ENCODE measurements at regions not wholly inside any gene's neighbourhood (a gene's known extent, or its start where the extent isn't known, plus 50 kb on each side); places are given as distances from the start of the nearest gene placed in this dataset.

DNA sequence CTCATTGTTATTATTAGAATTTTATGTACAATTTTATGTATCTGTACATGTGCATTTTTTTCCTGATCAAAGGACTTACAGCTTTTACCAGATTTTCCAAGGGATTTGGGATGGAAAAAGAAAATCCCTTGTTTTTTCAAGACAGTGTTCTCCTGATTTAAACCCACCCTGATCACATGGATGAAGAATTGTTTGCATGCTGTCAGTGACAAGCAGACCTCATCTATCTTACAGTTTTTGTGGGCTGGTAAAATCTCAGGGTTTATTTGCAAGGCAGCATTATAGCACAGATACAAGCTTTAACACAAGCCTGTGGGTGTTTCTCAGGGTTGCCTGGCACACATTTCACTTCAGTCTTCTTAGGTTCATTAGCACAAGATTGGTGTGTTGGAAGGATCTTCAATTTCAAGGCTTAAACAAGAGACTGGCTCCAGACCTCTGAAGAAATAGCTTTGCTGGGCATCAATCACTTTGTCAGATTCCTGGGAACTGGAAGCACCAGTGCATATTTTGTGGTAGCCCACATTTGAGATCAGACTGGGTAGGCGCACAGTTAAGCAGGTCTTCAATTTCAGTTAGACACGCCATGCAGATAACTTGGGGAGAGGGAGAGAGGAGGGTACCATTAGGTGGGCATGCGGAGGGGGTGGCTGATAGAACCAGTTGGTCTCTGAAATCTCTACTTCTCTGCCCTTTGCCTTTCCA lies 118.0 kb downstream of the TBX5 start:
- TF ChIP-seq, protein P1, sequence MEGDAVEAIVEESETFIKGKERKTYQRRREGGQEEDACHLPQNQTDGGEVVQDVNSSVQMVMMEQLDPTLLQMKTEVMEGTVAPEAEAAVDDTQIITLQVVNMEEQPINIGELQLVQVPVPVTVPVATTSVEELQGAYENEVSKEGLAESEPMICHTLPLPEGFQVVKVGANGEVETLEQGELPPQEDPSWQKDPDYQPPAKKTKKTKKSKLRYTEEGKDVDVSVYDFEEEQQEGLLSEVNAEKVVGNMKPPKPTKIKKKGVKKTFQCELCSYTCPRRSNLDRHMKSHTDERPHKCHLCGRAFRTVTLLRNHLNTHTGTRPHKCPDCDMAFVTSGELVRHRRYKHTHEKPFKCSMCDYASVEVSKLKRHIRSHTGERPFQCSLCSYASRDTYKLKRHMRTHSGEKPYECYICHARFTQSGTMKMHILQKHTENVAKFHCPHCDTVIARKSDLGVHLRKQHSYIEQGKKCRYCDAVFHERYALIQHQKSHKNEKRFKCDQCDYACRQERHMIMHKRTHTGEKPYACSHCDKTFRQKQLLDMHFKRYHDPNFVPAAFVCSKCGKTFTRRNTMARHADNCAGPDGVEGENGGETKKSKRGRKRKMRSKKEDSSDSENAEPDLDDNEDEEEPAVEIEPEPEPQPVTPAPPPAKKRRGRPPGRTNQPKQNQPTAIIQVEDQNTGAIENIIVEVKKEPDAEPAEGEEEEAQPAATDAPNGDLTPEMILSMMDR (IDR thresholded peaks at IDR 0.05), result no peak
- TF ChIP-seq ZFX (IDR thresholded peaks at IDR 0.05; ENCODE audit: borderline replicate concordance), result no peak
- H3K27ac ChIP-seq, result no peak overlapping the region

DNA sequence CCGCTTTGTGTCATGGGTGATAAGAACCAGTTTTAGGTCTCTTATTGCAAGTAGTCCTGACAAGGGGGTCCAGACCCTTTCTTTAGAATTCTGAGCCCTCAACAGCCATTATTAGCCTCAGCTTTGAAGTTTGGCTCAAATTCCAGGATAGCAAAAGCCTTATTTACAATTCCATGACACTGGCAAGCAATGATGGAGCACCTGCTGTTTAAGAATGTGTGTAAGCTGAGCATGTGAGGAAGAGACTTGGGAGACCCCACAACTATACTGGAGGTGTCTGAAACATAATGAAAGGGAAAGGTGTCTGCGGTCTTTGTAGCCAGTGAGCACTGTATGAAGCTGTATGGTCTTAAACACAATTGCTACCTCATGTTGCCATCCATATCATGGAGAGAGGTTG lies 119.8 kb downstream of the TBX5 start:
- TF ChIP-seq ZFX (IDR thresholded peaks at IDR 0.05; ENCODE audit: borderline replicate concordance), result no peak
- TF ChIP-seq, protein P1 (IDR thresholded peaks at IDR 0.05), result no peak
- H3K27ac ChIP-seq, result no peak overlapping the region

DNA sequence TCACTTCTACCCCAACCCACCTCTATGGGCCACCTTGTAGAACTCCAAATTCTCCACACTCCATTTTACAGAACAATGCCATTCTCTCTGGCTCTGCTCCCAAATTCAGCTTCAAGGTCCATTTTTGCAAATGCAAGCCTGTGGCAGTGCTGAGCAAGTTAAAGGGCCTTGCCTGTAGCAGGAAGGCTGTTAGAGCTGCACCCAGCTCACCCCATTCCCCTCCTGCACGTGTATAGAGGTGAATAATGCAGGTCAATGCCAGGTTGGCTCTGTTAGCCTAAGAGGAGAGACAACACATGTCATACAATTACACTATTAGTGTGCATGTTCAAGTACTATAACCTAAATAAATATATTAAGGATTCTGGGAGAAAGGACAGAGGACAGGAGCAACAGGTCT lies 120.4 kb downstream of the TBX5 start:
- no peak overlapping the region for H3K27ac ChIP-seq
- TF ChIP-seq, protein P1 (IDR thresholded peaks at IDR 0.05), result no peak
- no peak for TF ChIP-seq ZFX (IDR thresholded peaks at IDR 0.05; ENCODE audit: borderline replicate concordance)

DNA sequence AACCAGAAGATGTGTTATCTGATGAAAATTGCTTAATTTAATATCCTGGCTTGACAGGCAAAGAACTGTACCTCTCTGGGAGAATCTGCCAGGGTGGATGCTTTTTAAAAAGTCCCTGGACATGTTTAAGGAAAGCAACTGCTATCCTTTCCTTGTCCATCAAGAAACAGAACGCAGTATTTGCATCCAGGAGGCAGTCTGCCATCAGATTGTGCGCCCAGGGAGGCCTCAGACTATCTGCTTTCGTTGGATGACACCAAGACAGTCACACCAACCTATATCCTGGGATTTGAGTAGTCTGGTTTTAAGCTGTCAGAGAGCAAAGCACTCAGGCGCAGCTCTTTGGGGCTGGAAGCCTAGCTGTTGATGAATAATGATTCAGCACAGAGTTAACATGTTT lies 121.9 kb downstream of the TBX5 start:
- TF ChIP-seq, protein P1 (IDR thresholded peaks at IDR 0.05), result no peak
- TF ChIP-seq ZFX (IDR thresholded peaks at IDR 0.05; ENCODE audit: borderline replicate concordance), result no peak
- H3K27ac ChIP-seq, result no peak overlapping the region

DNA sequence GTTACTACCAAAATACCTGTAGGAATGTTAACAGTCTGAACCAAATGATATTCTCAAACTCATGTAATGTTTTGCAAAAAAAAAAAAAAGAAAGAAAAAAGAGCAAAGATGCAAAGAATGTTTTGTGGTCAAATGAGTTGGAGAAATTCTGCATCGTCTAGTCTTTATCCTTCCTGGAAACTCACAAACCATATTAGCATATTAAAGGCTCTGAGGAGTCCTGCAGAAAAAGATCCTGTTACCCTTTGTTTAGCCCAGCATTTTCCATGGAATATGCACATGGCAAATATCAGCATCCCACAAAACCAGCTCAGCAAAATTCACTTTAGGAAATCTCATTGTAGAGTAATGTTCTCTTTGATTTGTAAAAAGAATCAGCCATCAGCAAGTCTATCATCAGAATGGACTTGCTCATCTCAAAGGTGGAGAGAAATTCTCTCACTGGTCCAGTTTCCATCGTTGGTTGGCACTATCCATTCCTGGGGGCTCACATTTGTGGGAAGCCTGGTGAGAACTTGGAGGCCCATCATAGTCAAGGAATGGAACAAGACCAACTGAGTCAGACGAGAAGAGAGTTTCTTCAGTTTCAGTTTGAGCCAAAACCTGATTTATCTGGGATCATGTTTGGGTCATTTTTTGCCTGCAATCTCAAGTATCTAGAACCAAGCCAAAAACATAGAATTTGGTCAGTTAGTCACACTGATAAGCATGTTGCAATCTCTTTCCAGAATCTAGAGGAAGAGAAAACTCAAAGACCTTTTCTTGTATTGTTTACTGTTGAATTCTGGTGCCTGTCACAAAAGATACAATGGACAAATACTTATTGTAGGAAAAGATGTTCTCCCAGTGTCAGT lies 129.8 kb downstream of the TBX5 start:
- TF ChIP-seq ZFX (IDR thresholded peaks at IDR 0.05; ENCODE audit: borderline replicate concordance), result no peak
- no peak overlapping the region for H3K27ac ChIP-seq

DNA sequence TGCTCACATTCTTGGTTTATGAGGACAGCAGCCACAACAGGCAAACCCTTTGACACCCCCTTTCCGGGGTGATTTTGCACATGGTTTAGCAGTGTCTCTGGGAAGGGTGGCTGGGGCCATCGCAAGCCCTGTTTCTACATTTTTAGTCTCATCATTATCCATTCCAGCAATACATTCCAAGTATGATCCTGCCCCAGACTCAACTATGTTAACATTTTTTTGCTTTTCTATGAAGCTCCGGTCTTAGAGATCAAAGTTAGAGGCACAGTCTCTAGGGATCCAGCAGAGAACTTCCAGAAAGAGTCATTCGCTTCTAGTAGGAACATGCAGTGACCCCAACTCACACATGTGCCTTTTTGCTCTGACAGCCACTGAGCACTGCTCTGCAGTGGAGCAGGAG lies 130.9 kb downstream of the TBX5 start:
- no peak overlapping the region for H3K27ac ChIP-seq
- TF ChIP-seq ZFX (IDR thresholded peaks at IDR 0.05; ENCODE audit: borderline replicate concordance), result no peak
- TF ChIP-seq, protein P1 (IDR thresholded peaks at IDR 0.05), result no peak

DNA sequence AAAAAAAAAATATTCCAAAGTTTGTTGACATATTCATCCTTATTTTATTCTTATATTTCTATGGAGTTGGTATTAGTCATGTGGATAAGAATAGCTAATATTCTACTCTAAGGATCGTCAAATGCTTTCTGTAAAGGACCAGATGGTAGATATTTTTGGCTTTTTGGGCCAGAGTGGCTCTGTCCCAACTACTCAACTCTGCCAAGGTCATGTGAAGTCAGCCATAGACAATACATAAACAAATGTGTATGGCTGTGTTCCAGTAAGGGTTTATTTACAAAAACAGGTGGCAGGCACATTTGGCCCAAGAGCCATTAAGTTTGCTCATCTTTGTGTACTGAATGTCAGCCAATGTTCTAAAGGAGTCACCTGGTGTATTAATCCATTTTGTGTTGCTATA lies 131.8 kb downstream of the TBX5 start:
- H3K27ac ChIP-seq, result no peak overlapping the region
- TF ChIP-seq ZFX (IDR thresholded peaks at IDR 0.05; ENCODE audit: borderline replicate concordance), result no peak
- TF ChIP-seq, protein P1 (IDR thresholded peaks at IDR 0.05), result no peak

Data from 22Rv1 (cell line).